ENCODE measurements at regions not wholly inside any gene's neighbourhood (a gene's known extent, or its start where the extent isn't known, plus 50 kb on each side); places are given as distances from the start of the nearest gene placed in this dataset.
"Not testable (repeated sequence)": the region's sequence is repeated elsewhere in the genome, so short reads cannot be mapped to it uniquely, and the experiment has no call there.

DNA sequence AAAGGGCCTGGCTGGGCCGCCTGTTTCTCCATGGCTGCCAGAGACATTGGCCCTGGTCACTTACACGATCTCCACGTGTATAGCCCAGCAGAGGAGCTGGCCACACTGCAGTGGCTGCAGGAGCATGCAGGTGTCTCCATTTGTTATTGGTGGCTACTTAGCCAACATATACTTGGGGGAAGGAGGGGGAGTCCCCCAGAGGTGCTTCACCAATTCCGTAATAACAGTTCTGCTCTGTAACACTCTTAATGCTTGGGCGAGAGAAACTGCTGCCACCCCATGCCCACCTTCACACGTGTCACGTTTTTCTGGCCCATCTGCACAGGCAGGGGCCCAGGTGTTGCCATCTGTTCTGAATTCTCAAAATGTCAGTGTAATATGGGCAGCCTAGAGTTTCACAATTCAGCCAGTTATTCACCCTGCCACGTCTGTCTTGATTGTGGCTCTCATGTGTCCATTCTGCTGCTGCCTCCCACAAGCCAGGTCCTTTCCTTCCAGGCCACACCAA lies 353.5 kb downstream of the BCL2L11 start:
- TF ChIP-seq, protein P1, sequence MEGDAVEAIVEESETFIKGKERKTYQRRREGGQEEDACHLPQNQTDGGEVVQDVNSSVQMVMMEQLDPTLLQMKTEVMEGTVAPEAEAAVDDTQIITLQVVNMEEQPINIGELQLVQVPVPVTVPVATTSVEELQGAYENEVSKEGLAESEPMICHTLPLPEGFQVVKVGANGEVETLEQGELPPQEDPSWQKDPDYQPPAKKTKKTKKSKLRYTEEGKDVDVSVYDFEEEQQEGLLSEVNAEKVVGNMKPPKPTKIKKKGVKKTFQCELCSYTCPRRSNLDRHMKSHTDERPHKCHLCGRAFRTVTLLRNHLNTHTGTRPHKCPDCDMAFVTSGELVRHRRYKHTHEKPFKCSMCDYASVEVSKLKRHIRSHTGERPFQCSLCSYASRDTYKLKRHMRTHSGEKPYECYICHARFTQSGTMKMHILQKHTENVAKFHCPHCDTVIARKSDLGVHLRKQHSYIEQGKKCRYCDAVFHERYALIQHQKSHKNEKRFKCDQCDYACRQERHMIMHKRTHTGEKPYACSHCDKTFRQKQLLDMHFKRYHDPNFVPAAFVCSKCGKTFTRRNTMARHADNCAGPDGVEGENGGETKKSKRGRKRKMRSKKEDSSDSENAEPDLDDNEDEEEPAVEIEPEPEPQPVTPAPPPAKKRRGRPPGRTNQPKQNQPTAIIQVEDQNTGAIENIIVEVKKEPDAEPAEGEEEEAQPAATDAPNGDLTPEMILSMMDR (IDR thresholded peaks at IDR 0.05), result not testable (repeated sequence)
- TF ChIP-seq TCF7L2 (IDR thresholded peaks at IDR 0.05; ENCODE audit: low read depth, low read length); SIN3A (IDR thresholded peaks at IDR 0.05; ENCODE audit: borderline replicate concordance, insufficient read depth, low read depth, low read length); POLR2AphosphoS5 (IDR thresholded peaks at IDR 0.05; ENCODE audit: low read depth, low read length): not testable (repeated sequence)
- TF ChIP-seq, protein P2, sequence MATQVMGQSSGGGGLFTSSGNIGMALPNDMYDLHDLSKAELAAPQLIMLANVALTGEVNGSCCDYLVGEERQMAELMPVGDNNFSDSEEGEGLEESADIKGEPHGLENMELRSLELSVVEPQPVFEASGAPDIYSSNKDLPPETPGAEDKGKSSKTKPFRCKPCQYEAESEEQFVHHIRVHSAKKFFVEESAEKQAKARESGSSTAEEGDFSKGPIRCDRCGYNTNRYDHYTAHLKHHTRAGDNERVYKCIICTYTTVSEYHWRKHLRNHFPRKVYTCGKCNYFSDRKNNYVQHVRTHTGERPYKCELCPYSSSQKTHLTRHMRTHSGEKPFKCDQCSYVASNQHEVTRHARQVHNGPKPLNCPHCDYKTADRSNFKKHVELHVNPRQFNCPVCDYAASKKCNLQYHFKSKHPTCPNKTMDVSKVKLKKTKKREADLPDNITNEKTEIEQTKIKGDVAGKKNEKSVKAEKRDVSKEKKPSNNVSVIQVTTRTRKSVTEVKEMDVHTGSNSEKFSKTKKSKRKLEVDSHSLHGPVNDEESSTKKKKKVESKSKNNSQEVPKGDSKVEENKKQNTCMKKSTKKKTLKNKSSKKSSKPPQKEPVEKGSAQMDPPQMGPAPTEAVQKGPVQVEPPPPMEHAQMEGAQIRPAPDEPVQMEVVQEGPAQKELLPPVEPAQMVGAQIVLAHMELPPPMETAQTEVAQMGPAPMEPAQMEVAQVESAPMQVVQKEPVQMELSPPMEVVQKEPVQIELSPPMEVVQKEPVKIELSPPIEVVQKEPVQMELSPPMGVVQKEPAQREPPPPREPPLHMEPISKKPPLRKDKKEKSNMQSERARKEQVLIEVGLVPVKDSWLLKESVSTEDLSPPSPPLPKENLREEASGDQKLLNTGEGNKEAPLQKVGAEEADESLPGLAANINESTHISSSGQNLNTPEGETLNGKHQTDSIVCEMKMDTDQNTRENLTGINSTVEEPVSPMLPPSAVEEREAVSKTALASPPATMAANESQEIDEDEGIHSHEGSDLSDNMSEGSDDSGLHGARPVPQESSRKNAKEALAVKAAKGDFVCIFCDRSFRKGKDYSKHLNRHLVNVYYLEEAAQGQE (IDR thresholded peaks at IDR 0.05; ENCODE audit: insufficient read depth in 1 of 2, low read depth in 2 of 2, low read length in 1 of 2), result not testable (repeated sequence)
